ENCODE measurements at regions not wholly inside any gene's neighbourhood (a gene's known extent, or its start where the extent isn't known, plus 50 kb on each side); places are given as distances from the start of the nearest gene placed in this dataset.

DNA sequence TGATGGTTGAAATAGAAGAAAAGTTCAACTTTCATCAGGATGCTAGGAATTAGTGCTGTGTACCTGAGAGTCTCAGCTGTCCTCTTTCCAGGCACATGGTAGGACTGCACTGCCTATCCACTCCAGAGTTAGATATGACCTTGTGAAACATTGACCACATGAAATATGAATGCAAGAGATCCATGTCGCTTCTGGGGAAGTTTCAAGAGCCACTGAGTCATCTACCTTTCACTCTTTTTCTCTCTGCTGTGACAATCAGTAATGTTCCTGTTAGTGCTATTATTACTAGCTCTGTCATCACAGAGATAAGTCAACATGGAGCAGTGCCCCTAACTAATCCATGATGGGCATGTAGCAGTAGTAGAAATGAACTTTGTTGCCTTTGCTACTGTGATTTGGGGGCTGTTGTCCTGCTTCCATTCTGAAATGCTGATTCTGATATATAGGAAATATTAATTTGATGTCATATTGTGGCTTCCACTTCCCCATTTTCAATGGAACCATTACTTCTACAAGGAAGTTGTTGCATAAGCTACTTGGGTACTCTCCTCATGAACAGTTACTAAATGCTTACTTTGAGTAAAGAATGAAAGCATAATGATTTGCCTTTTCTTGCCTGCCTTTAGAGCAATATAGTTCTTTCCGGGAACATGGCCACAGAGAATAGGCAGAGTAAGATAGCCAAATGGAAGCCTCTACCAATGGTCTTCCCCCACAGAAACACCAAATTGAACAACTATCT is 192.8 kb upstream of the ZNF521 start:
- ChIA-PET POLR2A (ENCODE audit: unreplicated experiment) (no interaction called here), CTCF (no interaction called here)
- Histone ChIP-seq H3K4me2 (ENCODE audit: low read length) (no peak overlapping the region), H3K79me2 (ENCODE audit: low read length) (no peaks in the 10 kb centered on the region), H3K27ac (ENCODE audit: low read length) (no peak overlapping the region), H3K9me2 (replicated peaks; ENCODE audit: low read length) (no peaks in the 10 kb centered on the region), H3F3A (ENCODE audit: low read length, unreplicated experiment) (no peaks in the 10 kb centered on the region), H3K27me3 (ENCODE audit: low read length) (no peaks in the 10 kb centered on the region), H3K4me3 (ENCODE audit: low read length) (no peak overlapping the region), H4K20me1 (ENCODE audit: low read length) (no peaks in the 10 kb centered on the region), H3K36me3 (ENCODE audit: low read depth, low read length) (no peaks in the 10 kb centered on the region), H3K9ac (ENCODE audit: low read length) (no peak overlapping the region), H3K4me1 (ENCODE audit: insufficient read depth, low read length) (no peaks in the 10 kb centered on the region), H2AFZ (ENCODE audit: low read length) (no peak overlapping the region), H3K9me3 (ENCODE audit: low read length) (no peaks in the 10 kb centered on the region)
- DNase-seq, result no peak
- TF ChIP-seq EZH2 (IDR thresholded peaks at IDR 0.05; ENCODE audit: low read length, unreplicated experiment) (no peak), EZH2phosphoT487 (IDR thresholded peaks at IDR 0.05; ENCODE audit: borderline replicate concordance, low read length) (no peak), CTCF (conservative IDR thresholded peaks at IDR 0.05; ENCODE audit: low read depth, low read length) (no peak)
- ATAC-seq, result no peak
- intact Hi-C loops (cut with micrococcal nuclease), result no loop called here
- no TSS peak for BruUV-seq (replicated peaks)

GRCh38 chr18:25538175-25538922 is 186.4 kb upstream of the ZNF521 start:
- intact Hi-C loops (cut with micrococcal nuclease), result no loop called here
- no peaks in the 10 kb centered on the region for H3K79me2 ChIP-seq (ENCODE audit: low read length)
- CTCF ChIA-PET, result no interaction called here

More at GRCh38 chr18:25538175-25538922, 186.4 kb upstream of the ZNF521 start:
- H4K20me1 ChIP-seq (ENCODE audit: low read length), result no peaks in the 10 kb centered on the region
- DNase-seq (no peak), ATAC-seq (no peak)
- H3K9ac ChIP-seq (ENCODE audit: low read length), result no peak overlapping the region
- H3F3A ChIP-seq (ENCODE audit: low read length, unreplicated experiment), result no peaks in the 10 kb centered on the region
- no peaks in the 10 kb centered on the region; the same call in 1 of the 2 replicates for H3K27me3 ChIP-seq (ENCODE audit: low read length)
- no peaks in the 10 kb centered on the region for H3K36me3 ChIP-seq (ENCODE audit: low read depth, low read length)
- no peak overlapping the region for H3K27ac ChIP-seq (ENCODE audit: low read length)
- no peaks in the 10 kb centered on the region for H3K9me2 ChIP-seq (replicated peaks; ENCODE audit: low read length)
- BruUV-seq (replicated peaks), result no TSS peak
- no peak overlapping the region for H2AFZ ChIP-seq (ENCODE audit: low read length)
- H3K9me3 ChIP-seq (ENCODE audit: low read length), result no peaks in the 10 kb centered on the region
- no peak overlapping the region for H3K4me3 ChIP-seq (ENCODE audit: low read length)
- H3K4me1 ChIP-seq (ENCODE audit: insufficient read depth, low read length), result no peaks in the 10 kb centered on the region
- POLR2A ChIA-PET (ENCODE audit: unreplicated experiment), result no interaction called here
- H3K4me2 ChIP-seq (ENCODE audit: low read length), result no peak overlapping the region
- TF ChIP-seq EZH2 (IDR thresholded peaks at IDR 0.05; ENCODE audit: low read length, unreplicated experiment) (no peak), EZH2phosphoT487 (IDR thresholded peaks at IDR 0.05; ENCODE audit: borderline replicate concordance, low read length) (no peak), CTCF (conservative IDR thresholded peaks at IDR 0.05; ENCODE audit: low read depth, low read length) (no peak)
